OCI-LY1 (cell line): ENCODE measurements at regions not wholly inside any gene's neighbourhood (a gene's known extent, or its start where the extent isn't known, plus 50 kb on each side); places are given as distances from the start of the nearest gene placed in this dataset.

Source experiments
- H2AFZ ChIP-seq: fragments of 200-600 bp; sonication (generic), shearing (Covaris generic); 2 replicates; pipeline ENCODE4 v1.6.0; 2014; ENCODE audit warnings: antibody characterized with exemption, mild to moderate bottlenecking, low read length
- H3F3A ChIP-seq: fragments of 200-600 bp; sonication (generic), shearing (Covaris generic); 2 replicates; pipeline ENCODE4 v1.6.0; 2014; ENCODE audit warnings: mild to moderate bottlenecking, antibody characterized with exemption, low read length, moderate library complexity; ENCODE audit not compliant: insufficient read depth
- H3K27ac ChIP-seq: fragments of 200-600 bp; sonication (generic); 2 replicates; pipeline ENCODE4 v1.5.1; 2014; ENCODE audit warnings: low read length, mixed run types, mild to moderate bottlenecking, low read depth; ENCODE audit not compliant: poor library complexity, severe bottlenecking
- H3K27me3 ChIP-seq: fragments of 200-600 bp; sonication (generic); 2 replicates; pipeline ENCODE4 v1.6.0; 2014; ENCODE audit warnings: antibody characterized with exemption, mild to moderate bottlenecking, low read length, moderate library complexity; ENCODE audit not compliant: insufficient read depth
- H3K36me3 ChIP-seq: fragments of 200-600 bp; sonication (generic); 2 replicates; pipeline ENCODE4 v1.6.1; 2014; ENCODE audit warnings: mild to moderate bottlenecking, antibody characterized with exemption, low read length, moderate library complexity, mixed read lengths; ENCODE audit not compliant: insufficient read depth
- H3K4me1 ChIP-seq: fragments of 200-600 bp; sonication (generic); 2 replicates; pipeline ENCODE4 v1.5.1; 2014; ENCODE audit warnings: mild to moderate bottlenecking, low read length, moderate library complexity; ENCODE audit not compliant: insufficient read depth, severe bottlenecking
- H3K4me2 ChIP-seq: fragments of 200-600 bp; sonication (generic), shearing (Covaris generic); 2 replicates; pipeline ENCODE4 v1.6.1; 2014; ENCODE audit warnings: low read length
- H3K4me3 ChIP-seq: fragments of 200-600 bp; sonication (generic); 2 replicates; pipeline ENCODE4 v1.5.1; 2014; ENCODE audit warnings: low read length, low read depth, mild to moderate bottlenecking, mixed read lengths; ENCODE audit not compliant: poor library complexity, severe bottlenecking
- H3K79me2 ChIP-seq: fragments of 200-600 bp; shearing (Covaris generic); 2 replicates; pipeline ENCODE4 v1.6.1; 2016; ENCODE audit warnings: mixed run types, low read length, mixed read lengths; ENCODE audit not compliant: insufficient read depth
- H3K9ac ChIP-seq: fragments of 200-600 bp; sonication (generic), shearing (Covaris generic); 2 replicates; pipeline ENCODE4 v1.6.1; 2014; ENCODE audit warnings: mild to moderate bottlenecking, low read length, mixed read lengths
- H3K9me2 ChIP-seq: fragments of 200-600 bp; sonication (generic), shearing (Covaris generic); 2 replicates; pipeline ENCODE4 v1.6.1; 2014; ENCODE audit warnings: low read depth, mild to moderate bottlenecking, low read length, mixed read lengths
- H3K9me3 ChIP-seq: fragments of 200-600 bp; shearing (Covaris generic); 2 replicates; pipeline ENCODE4 v1.6.1; 2014; ENCODE audit warnings: low read length, mixed read lengths
- H4K20me1 ChIP-seq: fragments of 200-600 bp; sonication (generic), shearing (Covaris generic); 2 replicates; pipeline ENCODE4 v1.6.0; 2016; ENCODE audit warnings: mild to moderate bottlenecking, low read length; ENCODE audit not compliant: insufficient read depth
- EZH2 ChIP-seq: fragments of 200-600 bp; sonication (generic), shearing (Covaris generic); IDR thresholded peaks from 2 replicates; pipeline ENCODE4 v1.8.0; 2017; ENCODE audit warnings: borderline replicate concordance, mixed run types, mild to moderate bottlenecking, antibody characterized with exemption, low read length, moderate library complexity, mixed read lengths
- TF ChIP-seq, protein P1 (sequence below): fragments of 200-600 bp; sonication (generic), shearing (Covaris generic); IDR thresholded peaks from 2 replicates; pipeline ENCODE4 v1.5.1; 2017; ENCODE audit warnings: mild to moderate bottlenecking, antibody characterized with exemption, low read length, moderate library complexity, mixed read lengths

DNA sequence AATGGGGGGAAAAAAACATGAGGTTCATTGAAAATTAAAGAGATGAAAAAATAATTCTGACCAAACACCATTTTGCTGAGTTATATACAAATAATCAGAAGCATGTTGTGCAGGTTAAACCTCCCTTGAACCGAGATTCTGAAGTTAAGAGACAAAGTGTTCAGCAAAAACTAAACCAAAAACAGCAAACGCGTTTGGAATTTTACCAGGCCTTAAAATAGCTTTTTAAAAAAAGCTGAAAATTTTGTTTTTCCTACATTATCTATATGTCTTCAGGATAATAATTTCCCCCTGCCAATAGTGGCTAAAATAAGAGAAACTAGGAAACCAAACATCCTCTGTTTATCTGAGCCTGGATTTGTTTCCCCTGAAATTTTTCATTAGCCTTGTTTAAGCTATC is 191.7 kb upstream of the DAPK1 start:
- Histone ChIP-seq H3K9me2 (no peaks in the 10 kb centered on the region), H4K20me1 (no peaks in the 10 kb centered on the region), H3F3A (no peaks in the 10 kb centered on the region), H3K4me3 (no peak overlapping the region), H3K9ac (no peak overlapping the region), H3K36me3 (no peaks in the 10 kb centered on the region), H2AFZ (no peak overlapping the region), H3K4me2 (no peak overlapping the region), H3K27me3 (no peaks in the 10 kb centered on the region), H3K9me3 (no peaks in the 10 kb centered on the region), H3K4me1 (no peaks in the 10 kb centered on the region), H3K79me2 (no peaks in the 10 kb centered on the region), H3K27ac (no peak overlapping the region)
- TF ChIP-seq, protein P1, sequence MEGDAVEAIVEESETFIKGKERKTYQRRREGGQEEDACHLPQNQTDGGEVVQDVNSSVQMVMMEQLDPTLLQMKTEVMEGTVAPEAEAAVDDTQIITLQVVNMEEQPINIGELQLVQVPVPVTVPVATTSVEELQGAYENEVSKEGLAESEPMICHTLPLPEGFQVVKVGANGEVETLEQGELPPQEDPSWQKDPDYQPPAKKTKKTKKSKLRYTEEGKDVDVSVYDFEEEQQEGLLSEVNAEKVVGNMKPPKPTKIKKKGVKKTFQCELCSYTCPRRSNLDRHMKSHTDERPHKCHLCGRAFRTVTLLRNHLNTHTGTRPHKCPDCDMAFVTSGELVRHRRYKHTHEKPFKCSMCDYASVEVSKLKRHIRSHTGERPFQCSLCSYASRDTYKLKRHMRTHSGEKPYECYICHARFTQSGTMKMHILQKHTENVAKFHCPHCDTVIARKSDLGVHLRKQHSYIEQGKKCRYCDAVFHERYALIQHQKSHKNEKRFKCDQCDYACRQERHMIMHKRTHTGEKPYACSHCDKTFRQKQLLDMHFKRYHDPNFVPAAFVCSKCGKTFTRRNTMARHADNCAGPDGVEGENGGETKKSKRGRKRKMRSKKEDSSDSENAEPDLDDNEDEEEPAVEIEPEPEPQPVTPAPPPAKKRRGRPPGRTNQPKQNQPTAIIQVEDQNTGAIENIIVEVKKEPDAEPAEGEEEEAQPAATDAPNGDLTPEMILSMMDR, result no peak
- no peak for TF ChIP-seq EZH2

DNA sequence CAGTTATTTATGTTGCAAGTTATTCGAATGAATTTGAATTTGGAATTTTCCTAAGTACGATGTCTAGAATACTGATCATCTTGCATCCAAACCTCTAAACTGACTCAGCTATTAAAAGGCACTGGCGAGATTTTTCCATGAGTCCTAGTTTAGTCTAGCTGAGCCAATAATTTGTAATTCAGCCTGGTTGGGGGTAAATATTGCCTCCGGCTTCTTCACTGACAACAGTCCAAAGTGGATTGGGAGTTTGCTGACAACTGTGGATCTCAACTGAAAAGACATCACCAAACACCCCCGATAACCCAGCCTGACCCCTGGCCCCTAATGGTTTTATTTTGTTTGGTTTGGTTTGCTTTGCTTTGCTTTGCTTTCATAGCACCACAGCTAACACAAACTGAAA is 189.8 kb upstream of the DAPK1 start:
- H3K27ac ChIP-seq, result no peak overlapping the region
- H3K36me3 ChIP-seq, result no peaks in the 10 kb centered on the region
- no peaks in the 10 kb centered on the region for H3K4me1 ChIP-seq
- H3K9me2 ChIP-seq, result no peaks in the 10 kb centered on the region
- no peaks in the 10 kb centered on the region for H3K79me2 ChIP-seq
- TF ChIP-seq EZH2, result no peak
- TF ChIP-seq, protein P1, result no peak
- H3K27me3 ChIP-seq, result no peaks in the 10 kb centered on the region
- H4K20me1 ChIP-seq, result no peaks in the 10 kb centered on the region
- no peak overlapping the region for H3K9ac ChIP-seq
- no peak overlapping the region for H3K4me3 ChIP-seq
- no peaks in the 10 kb centered on the region for H3F3A ChIP-seq
- H3K4me2 ChIP-seq, result no peak overlapping the region
- H3K9me3 ChIP-seq, result no peaks in the 10 kb centered on the region
- H2AFZ ChIP-seq, result no peak overlapping the region

DNA sequence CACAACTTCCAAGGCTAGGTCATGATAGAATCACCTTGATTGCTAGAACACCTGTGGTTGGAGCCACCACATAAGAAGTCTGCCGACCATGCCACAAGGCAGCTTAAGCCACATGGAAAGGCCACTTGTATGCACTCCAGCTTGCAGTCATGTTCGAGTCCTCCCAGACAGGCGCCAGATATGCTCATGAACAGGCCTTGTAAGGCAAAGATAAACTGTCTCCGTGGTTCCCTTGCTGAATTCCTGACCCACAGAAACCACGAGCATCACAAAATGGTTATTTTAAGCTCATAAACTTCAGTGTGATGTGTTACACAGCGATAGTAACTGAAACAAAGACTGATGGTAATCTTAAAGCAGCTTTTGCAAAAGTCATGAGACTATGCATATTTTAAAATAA is 188.4 kb upstream of the DAPK1 start:
- TF ChIP-seq, protein P1, result no peak
- TF ChIP-seq EZH2, result no peak

More for the DNA sequence above, 188.4 kb upstream of the DAPK1 start:
- Histone ChIP-seq H3K4me1 (no peaks in the 10 kb centered on the region), H3K9me2 (no peaks in the 10 kb centered on the region), H3K27ac (no peak overlapping the region), H3K27me3 (no peaks in the 10 kb centered on the region), H3K9ac (no peak overlapping the region), H3K9me3 (no peaks in the 10 kb centered on the region), H2AFZ (no peak overlapping the region), H3K4me2 (no peak overlapping the region), H3K4me3 (no peak overlapping the region), H3K79me2 (no peaks in the 10 kb centered on the region), H3F3A (no peaks in the 10 kb centered on the region), H4K20me1 (no peaks in the 10 kb centered on the region), H3K36me3 (no peaks in the 10 kb centered on the region)
